Pancreas (tissue), 10 donors: ENCODE measurements at regions not wholly inside any gene's neighbourhood (a gene's known extent, or its start where the extent isn't known, plus 50 kb on each side); places are given as distances from the start of the nearest gene placed in this dataset.

ENCODE experiments used
- ATAC-seq, 4 donors: fragments of 200-7000 bp; cut with Tn5 transposase; one replicate each; pipeline versions ENCODE4 v1.8.0 to v1.9.1; 2020; ENCODE audit warnings: mild to moderate bottlenecking in 4 of 4, moderate library complexity in 4 of 4
- DNase-seq, 6 donors: peaks; one replicate each; pipeline ENCODE4 v3.0.0-alpha.2; 2020
- FAIRE-seq: peaks from 2 replicates; lab custom pipeline; 2012; peaks lifted over from hg19 to GRCh38; lab: Jason Lieb, UNC
- H3K27ac ChIP-seq, 4 donors: fragments of 200-600 bp; sonication (generic); 1 replicate in 3 of 4; 2 replicates in 1 of 4; pipeline versions ENCODE4 v1.5.0 to v1.8.0; 2020
- H3K27me3 ChIP-seq, 4 donors: fragments of 200-600 bp; one replicate each; pipeline ENCODE4 v1.8.0; 2021
- H3K36me3 ChIP-seq, 3 donors: fragments of 200-600 bp; sonication (generic) in 1 of 3; one replicate each; pipeline versions ENCODE4 v1.5.0 to v1.8.0; 2020 to 2021
- H3K4me1 ChIP-seq, 3 donors: fragments of 200-600 bp; one replicate each; pipeline ENCODE4 v1.8.0; 2021
- H3K4me3 ChIP-seq, 4 donors: fragments of 200-600 bp; sonication (generic) in 2 of 4; one replicate each; pipeline versions ENCODE4 v1.5.0 to v1.8.0; 2020 to 2021
- H3K9me3 ChIP-seq, 4 donors: fragments of 200-600 bp; one replicate each; pipeline ENCODE4 v1.8.0; 2021
- CTCF ChIP-seq, 4 donors: fragments of 200-600 bp; sonication (generic) in 3 of 4; IDR thresholded peaks; one replicate each; pipeline versions ENCODE4 v1.5.0 to v1.8.0; 2021; ENCODE audit warnings: antibody characterized with exemption in 4 of 4
- WGBS, 2 donors: extraction: QIAGEN DNeasy Blood & Tissue Kit; methylation state at CpG; one replicate each; pipeline ENCODE4 v1.1.7; 2013; 5-methylcytosine and 5-hydroxymethylcytosine counted together
- intact Hi-C, 3 donors: fragments of 100-400 bp; cut with DNase I; formaldehyde crosslinking; loops; one replicate each; pipeline versions ENCODE4 v1.11.1 to v1.14.2; 2022
- donor health status: healthy with polysubstance abuse.
- donor health status: DM: no; HTN: no; CAD: no; lungs with moderate emphysema.
- donor health status: DM: no; HTN: no; CAD: no.
- donor health status: control.
- donor health status: control.
- donor health status: Bipolar disorder and iron deficiency.
- donor health status: DM: yes; HTN: yes; CAD: no.
- donor health status: DM: no; HTN: no; CAD: no.
- donor health status: DM: no; HTN: no; CAD: no.
- donor health status: DM: yes; HTN: yes; CAD: no.

GRCh38 chr5:82991678-82992323, 85.4 kb downstream of the TMEM167A start:
- DNase-seq (no peak), FAIRE-seq (no peak)
- intact Hi-C loops, result no loop called here

GRCh38 chr5:82991059-82991458, 86.1 kb downstream of the TMEM167A start:
- Histone ChIP-seq H3K36me3 (no peaks in the 10 kb centered on the region), H3K9me3 (no peaks in the 10 kb centered on the region), H3K4me3 (no peak overlapping the region), H3K4me1 (no peaks in the 10 kb centered on the region), H3K27ac (no peak overlapping the region), H3K27me3 (no peaks in the 10 kb centered on the region)
- DNase-seq, result no peak
- no peak for FAIRE-seq
- WGBS, 2 donors, result 65 to 92% methylated on average over 4 of the region's 4 CpGs
- TF ChIP-seq CTCF (IDR thresholded peaks at IDR 0.05), result no peak
- intact Hi-C loops, result no loop called here
- ATAC-seq, result no peak

More at GRCh38 chr5:82991678-82992323, 85.4 kb downstream of the TMEM167A start:
- WGBS, 2 donors, result 76 to 81% methylated on average over 8 of the region's 8 CpGs
- Histone ChIP-seq H3K4me1 (no peaks in the 10 kb centered on the region), H3K27ac (no peak overlapping the region), H3K9me3 (no peaks in the 10 kb centered on the region), H3K36me3 (no peaks in the 10 kb centered on the region), H3K27me3 (no peaks in the 10 kb centered on the region), H3K4me3 (no peak overlapping the region)
- TF ChIP-seq CTCF (IDR thresholded peaks at IDR 0.05), result no peak
- no peak for ATAC-seq

GRCh38 chr5:82987188-82987587, 90.0 kb downstream of the TMEM167A start:
- FAIRE-seq (no peak), ATAC-seq (no peak)
- intact Hi-C loops, result no loop called here

GRCh38 chr5:82986404-82986803, 90.8 kb downstream of the TMEM167A start:
- intact Hi-C loops, result no loop called here
- peaks cover 5 to 20% (median 10%) of the 10 kb centered on the region in 3 donors for H3K4me1 ChIP-seq
- no peaks in the 10 kb centered on the region for H3K27me3 ChIP-seq
- ATAC-seq (no peak), FAIRE-seq (no peak), DNase-seq (no peak)
- H3K36me3 ChIP-seq, result no peaks in the 10 kb centered on the region
- H3K4me3 ChIP-seq, result no peak overlapping the region
- no peak for TF ChIP-seq CTCF (IDR thresholded peaks at IDR 0.05)
- no peak overlapping the region for H3K27ac ChIP-seq
- no peaks in the 10 kb centered on the region for H3K9me3 ChIP-seq

More at GRCh38 chr5:82987188-82987587, 90.0 kb downstream of the TMEM167A start:
- Histone ChIP-seq H3K9me3 (no peaks in the 10 kb centered on the region), H3K4me3 (no peak overlapping the region), H3K27ac (no peak overlapping the region), H3K36me3 (no peaks in the 10 kb centered on the region), H3K27me3 (no peaks in the 10 kb centered on the region), H3K4me1 (peaks cover 5 to 17% (median 10%) of the 10 kb centered on the region in 3 donors)
- 95 to 100% methylated on average over 2 of the region's 2 CpGs for WGBS, 2 donors
- TF ChIP-seq CTCF (IDR thresholded peaks at IDR 0.05), result no peak
- DNase-seq, result no peak

GRCh38 chr5:82985763-82986162, 91.4 kb downstream of the TMEM167A start:
- Histone ChIP-seq H3K9me3 (no peaks in the 10 kb centered on the region), H3K27me3 (no peaks in the 10 kb centered on the region), H3K27ac (no peak overlapping the region), H3K4me3 (no peak overlapping the region), H3K4me1 (peaks cover 5 to 22% (median 10%) of the 10 kb centered on the region in 3 donors), H3K36me3 (no peaks in the 10 kb centered on the region)
- 8 to 18% methylated on average over 2 of the region's 2 CpGs for WGBS, 2 donors
- no peak for FAIRE-seq
- ATAC-seq, result no peak
- intact Hi-C loops, result no loop called here
- DNase-seq, result no peak
- TF ChIP-seq CTCF (IDR thresholded peaks at IDR 0.05), result no peak
